ENCODE measurements at regions not wholly inside any gene's neighbourhood (a gene's known extent, or its start where the extent isn't known, plus 50 kb on each side); places are given as distances from the start of the nearest gene placed in this dataset.

DNA sequence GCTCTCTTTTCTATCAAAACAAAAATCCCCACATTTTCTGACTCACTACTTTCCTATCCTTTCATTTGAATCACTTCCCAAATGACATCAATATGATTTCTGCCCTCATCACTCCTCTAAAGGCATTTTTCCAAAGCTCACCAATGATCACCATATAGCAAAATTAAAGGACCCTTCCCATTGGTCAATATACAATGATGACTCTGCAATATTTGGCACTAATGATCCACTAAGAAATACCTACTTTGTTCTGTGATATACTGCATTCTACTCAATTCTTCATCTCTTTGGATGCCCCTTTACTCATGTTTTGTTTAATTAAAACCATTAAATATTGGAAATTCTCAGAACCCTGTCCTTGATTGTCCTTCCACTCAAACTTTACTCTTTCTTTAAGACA is 200.3 kb upstream of the PTCHD4 start:
- DNase-seq (ENCODE audit: low spot score), result no peak
- Mint-ChIP-seq H3K27ac (ENCODE audit: unreplicated experiment) (no peak overlapping the region), H3K36me3 (ENCODE audit: low read depth, unreplicated experiment) (no peaks in the 10 kb centered on the region), H3K4me3 (ENCODE audit: unreplicated experiment) (no peak overlapping the region), H3K4me1 (ENCODE audit: unreplicated experiment) (peaks cover 7% of the 10 kb centered on the region), H3K27me3 (ENCODE audit: unreplicated experiment) (peaks cover 2% of the 10 kb centered on the region), H3K9me3 (ENCODE audit: unreplicated experiment) (no peaks in the 10 kb centered on the region)
- TF ChIP-seq, protein P1, sequence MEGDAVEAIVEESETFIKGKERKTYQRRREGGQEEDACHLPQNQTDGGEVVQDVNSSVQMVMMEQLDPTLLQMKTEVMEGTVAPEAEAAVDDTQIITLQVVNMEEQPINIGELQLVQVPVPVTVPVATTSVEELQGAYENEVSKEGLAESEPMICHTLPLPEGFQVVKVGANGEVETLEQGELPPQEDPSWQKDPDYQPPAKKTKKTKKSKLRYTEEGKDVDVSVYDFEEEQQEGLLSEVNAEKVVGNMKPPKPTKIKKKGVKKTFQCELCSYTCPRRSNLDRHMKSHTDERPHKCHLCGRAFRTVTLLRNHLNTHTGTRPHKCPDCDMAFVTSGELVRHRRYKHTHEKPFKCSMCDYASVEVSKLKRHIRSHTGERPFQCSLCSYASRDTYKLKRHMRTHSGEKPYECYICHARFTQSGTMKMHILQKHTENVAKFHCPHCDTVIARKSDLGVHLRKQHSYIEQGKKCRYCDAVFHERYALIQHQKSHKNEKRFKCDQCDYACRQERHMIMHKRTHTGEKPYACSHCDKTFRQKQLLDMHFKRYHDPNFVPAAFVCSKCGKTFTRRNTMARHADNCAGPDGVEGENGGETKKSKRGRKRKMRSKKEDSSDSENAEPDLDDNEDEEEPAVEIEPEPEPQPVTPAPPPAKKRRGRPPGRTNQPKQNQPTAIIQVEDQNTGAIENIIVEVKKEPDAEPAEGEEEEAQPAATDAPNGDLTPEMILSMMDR (IDR thresholded peaks at IDR 0.05; ENCODE audit: unreplicated experiment), result no peak

DNA sequence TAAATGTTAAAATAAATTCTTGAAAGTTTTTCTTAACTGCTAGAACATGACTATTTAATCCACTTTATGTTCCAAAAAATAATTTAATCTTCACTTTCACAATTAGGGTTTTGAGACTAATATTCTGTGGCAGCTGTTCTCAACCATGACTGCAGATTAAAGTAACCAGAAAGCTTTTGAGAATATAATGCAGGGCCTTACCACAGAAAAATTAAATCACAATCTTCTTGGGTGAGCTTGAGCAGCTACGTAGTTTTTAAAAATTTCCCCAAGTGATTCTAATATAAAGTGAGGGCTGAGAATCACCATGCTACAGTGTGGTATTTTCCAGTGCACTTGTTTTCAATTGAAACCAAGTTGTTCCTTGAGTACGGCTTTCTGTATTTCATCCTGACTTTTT is 196.6 kb upstream of the PTCHD4 start:
- Mint-ChIP-seq H3K27ac (ENCODE audit: unreplicated experiment) (no peak overlapping the region), H3K4me3 (ENCODE audit: unreplicated experiment) (no peak overlapping the region), H3K27me3 (ENCODE audit: unreplicated experiment) (peaks cover 2% of the 10 kb centered on the region), H3K9me3 (ENCODE audit: unreplicated experiment) (peaks cover 15% of the 10 kb centered on the region), H3K4me1 (ENCODE audit: unreplicated experiment) (no peaks in the 10 kb centered on the region), H3K36me3 (ENCODE audit: low read depth, unreplicated experiment) (no peaks in the 10 kb centered on the region)
- DNase-seq (ENCODE audit: low spot score), result no peak
- TF ChIP-seq, protein P1 (IDR thresholded peaks at IDR 0.05; ENCODE audit: unreplicated experiment), result no peak

DNA sequence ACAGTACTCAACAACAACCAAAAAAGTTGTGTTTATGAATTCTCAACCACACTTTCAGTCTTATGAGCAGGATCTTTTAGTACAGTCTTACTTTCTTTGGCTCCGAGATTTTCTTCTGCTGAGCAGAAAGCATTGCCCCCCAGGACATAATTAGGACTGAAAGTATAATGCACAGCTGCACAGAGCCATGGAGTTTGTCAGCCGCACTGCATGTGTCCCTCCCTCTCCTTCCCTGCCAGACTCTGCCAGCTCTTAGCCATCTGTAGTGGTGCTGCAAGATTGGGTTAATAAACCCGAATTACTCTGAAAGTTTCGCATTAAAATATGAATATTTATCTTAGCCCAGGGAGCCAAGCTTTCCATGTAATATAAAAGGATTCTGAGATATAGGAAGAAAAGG is 179.6 kb upstream of the PTCHD4 start:
- TF ChIP-seq, protein P1 (IDR thresholded peaks at IDR 0.05; ENCODE audit: unreplicated experiment), result no peak
- H3K9me3 Mint-ChIP-seq (ENCODE audit: unreplicated experiment), result no peaks in the 10 kb centered on the region
- no peak overlapping the region for H3K4me3 Mint-ChIP-seq (ENCODE audit: unreplicated experiment)
- no peak for DNase-seq (ENCODE audit: low spot score)
- H3K27me3 Mint-ChIP-seq (ENCODE audit: unreplicated experiment), result no peaks in the 10 kb centered on the region
- H3K4me1 Mint-ChIP-seq (ENCODE audit: unreplicated experiment), result no peaks in the 10 kb centered on the region
- no peaks in the 10 kb centered on the region for H3K36me3 Mint-ChIP-seq (ENCODE audit: low read depth, unreplicated experiment)
- no peak overlapping the region for H3K27ac Mint-ChIP-seq (ENCODE audit: unreplicated experiment)

DNA sequence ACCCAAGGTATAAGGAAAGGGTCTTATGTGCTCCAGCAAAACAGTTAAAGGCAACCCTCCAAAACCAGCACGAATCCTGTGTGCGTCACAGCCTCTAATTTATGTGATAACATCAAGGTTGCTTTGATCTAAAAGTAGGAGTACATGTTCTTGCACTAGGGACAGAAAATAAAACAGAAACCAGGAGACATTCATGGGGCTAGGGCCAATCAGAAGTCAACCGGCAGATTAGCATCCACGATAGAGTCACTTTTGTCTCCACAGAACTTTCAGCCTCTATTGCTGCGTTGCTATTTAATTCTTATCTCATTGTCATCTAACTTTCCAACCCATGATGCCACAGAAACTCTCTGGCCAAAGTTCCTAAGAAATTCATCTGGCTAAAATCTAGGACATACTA is 178.8 kb upstream of the PTCHD4 start:
- no peaks in the 10 kb centered on the region for H3K9me3 Mint-ChIP-seq (ENCODE audit: unreplicated experiment)
- H3K27me3 Mint-ChIP-seq (ENCODE audit: unreplicated experiment), result no peaks in the 10 kb centered on the region
- H3K4me3 Mint-ChIP-seq (ENCODE audit: unreplicated experiment), result no peak overlapping the region
- H3K36me3 Mint-ChIP-seq (ENCODE audit: low read depth, unreplicated experiment), result no peaks in the 10 kb centered on the region
- DNase-seq (ENCODE audit: low spot score), result no peak
- H3K27ac Mint-ChIP-seq (ENCODE audit: unreplicated experiment), result no peak overlapping the region
- no peaks in the 10 kb centered on the region for H3K4me1 Mint-ChIP-seq (ENCODE audit: unreplicated experiment)
- TF ChIP-seq, protein P1 (IDR thresholded peaks at IDR 0.05; ENCODE audit: unreplicated experiment), result no peak

DNA sequence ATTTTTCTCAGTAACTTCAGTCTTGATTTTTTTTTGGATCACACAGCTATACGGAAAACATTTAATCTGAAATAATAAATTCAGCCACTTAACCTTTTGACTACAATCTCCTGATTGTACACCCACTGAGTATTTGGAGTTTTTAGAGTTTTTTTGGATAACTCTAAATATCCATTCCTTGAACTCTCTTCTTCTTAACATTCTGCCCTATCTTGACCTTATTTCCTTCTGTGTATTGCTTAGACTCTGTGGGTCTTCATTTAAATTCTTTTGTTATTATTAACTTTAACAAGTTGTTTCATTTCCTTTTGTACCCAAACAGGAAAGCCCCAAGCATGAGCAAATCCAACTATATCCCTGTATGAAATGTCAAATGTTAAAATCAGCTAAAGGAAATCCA is 170.2 kb upstream of the PTCHD4 start:
- TF ChIP-seq, protein P1 (IDR thresholded peaks at IDR 0.05; ENCODE audit: unreplicated experiment), result no peak
- DNase-seq (ENCODE audit: low spot score), result no peak
- H3K4me1 Mint-ChIP-seq (ENCODE audit: unreplicated experiment), result peaks cover 5% of the 10 kb centered on the region
- no peaks in the 10 kb centered on the region for H3K27me3 Mint-ChIP-seq (ENCODE audit: unreplicated experiment)
- no peak overlapping the region for H3K27ac Mint-ChIP-seq (ENCODE audit: unreplicated experiment)
- no peaks in the 10 kb centered on the region for H3K36me3 Mint-ChIP-seq (ENCODE audit: low read depth, unreplicated experiment)
- H3K4me3 Mint-ChIP-seq (ENCODE audit: unreplicated experiment), result no peak overlapping the region
- no peaks in the 10 kb centered on the region for H3K9me3 Mint-ChIP-seq (ENCODE audit: unreplicated experiment)
